ENCODE measurements at regions not wholly inside any gene's neighbourhood (a gene's known extent, or its start where the extent isn't known, plus 50 kb on each side); places are given as distances from the start of the nearest gene placed in this dataset.

DNA sequence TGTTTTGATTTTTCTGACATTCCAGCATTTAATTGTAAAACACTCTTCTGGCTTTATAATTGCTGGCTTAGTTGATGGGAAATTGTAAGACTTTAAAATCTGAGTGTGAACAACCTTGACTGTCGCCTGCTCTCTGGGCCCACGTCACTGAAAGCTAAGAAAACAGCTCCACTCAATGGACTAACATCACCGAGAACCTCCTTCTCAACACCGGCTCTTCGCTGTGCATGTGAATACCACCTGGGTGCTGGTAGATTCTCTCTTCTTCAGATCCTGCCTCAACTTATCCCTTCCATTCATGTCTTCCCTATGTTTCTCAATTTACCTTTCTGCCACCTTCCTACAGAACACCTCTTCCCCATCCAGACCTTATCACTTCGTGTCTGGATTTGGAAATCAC lies 523.1 kb upstream of the ID2 start:
- Histone ChIP-seq H3K36me3 (no peaks in the 10 kb centered on the region), H3K9me3 (no peaks in the 10 kb centered on the region), H3K4me1 (no peaks in the 10 kb centered on the region), H3K4me3 (no peak overlapping the region), H3K27me3 (no peaks in the 10 kb centered on the region), H3K27ac (no peak overlapping the region)
- TF ChIP-seq POLR2A (IDR thresholded peaks at IDR 0.05), result no peak
- TF ChIP-seq, protein P1, sequence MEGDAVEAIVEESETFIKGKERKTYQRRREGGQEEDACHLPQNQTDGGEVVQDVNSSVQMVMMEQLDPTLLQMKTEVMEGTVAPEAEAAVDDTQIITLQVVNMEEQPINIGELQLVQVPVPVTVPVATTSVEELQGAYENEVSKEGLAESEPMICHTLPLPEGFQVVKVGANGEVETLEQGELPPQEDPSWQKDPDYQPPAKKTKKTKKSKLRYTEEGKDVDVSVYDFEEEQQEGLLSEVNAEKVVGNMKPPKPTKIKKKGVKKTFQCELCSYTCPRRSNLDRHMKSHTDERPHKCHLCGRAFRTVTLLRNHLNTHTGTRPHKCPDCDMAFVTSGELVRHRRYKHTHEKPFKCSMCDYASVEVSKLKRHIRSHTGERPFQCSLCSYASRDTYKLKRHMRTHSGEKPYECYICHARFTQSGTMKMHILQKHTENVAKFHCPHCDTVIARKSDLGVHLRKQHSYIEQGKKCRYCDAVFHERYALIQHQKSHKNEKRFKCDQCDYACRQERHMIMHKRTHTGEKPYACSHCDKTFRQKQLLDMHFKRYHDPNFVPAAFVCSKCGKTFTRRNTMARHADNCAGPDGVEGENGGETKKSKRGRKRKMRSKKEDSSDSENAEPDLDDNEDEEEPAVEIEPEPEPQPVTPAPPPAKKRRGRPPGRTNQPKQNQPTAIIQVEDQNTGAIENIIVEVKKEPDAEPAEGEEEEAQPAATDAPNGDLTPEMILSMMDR (IDR thresholded peaks at IDR 0.05), result no peak
- intact Hi-C loops (cut with DNase I; ENCODE audit: low total_unique reads), result no loop called here
- no peak for DNase-seq

DNA sequence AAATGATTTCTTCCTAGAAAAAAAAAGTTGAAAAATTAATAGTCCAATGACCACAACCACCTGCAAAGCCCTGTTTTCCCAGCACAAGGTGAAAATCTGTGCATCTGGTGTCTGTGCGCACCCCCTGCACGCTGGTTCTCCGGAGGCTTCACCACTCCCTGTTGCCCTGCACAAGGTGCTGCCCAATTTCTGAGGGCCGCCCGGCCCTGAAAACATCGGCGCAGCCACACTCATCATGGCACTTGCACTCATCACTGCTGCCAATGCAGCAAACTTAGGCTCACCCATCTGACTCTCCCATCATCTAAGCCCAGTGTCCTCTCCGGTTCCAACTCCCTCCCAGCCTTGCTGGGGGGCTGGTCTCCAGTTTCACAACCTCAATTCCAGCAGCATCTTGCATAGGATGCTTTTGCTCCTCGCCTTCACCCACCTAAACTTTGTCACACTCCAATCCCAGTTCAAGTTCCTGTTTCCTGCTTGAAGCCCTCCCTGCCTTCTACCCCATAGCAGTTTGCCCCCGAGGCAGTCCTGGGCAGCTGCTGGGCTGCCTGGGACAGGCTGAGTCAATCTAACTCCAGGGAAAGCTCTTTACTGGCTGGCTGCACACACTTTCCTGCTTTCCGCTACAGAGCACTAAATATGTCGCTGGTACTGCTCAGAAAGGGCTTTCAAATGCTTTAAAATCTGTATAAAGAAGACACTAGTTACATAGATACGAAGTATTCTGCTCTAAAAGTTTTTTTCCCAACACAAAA lies 522.5 kb upstream of the ID2 start:
- intact Hi-C loops (cut with DNase I; ENCODE audit: low total_unique reads), result no loop called here
- H3K27ac ChIP-seq, result peak overlapping the region; percentile 33 to 36
- DNase-seq, result no peak
- no peak for TF ChIP-seq POLR2A (IDR thresholded peaks at IDR 0.05)
- TF ChIP-seq, protein P1 (IDR thresholded peaks at IDR 0.05), result no peak
- no peaks in the 10 kb centered on the region for H3K4me1 ChIP-seq
- no peaks in the 10 kb centered on the region for H3K27me3 ChIP-seq
- no peak overlapping the region for H3K4me3 ChIP-seq
- no peaks in the 10 kb centered on the region for H3K36me3 ChIP-seq
- H3K9me3 ChIP-seq, result no peaks in the 10 kb centered on the region

DNA sequence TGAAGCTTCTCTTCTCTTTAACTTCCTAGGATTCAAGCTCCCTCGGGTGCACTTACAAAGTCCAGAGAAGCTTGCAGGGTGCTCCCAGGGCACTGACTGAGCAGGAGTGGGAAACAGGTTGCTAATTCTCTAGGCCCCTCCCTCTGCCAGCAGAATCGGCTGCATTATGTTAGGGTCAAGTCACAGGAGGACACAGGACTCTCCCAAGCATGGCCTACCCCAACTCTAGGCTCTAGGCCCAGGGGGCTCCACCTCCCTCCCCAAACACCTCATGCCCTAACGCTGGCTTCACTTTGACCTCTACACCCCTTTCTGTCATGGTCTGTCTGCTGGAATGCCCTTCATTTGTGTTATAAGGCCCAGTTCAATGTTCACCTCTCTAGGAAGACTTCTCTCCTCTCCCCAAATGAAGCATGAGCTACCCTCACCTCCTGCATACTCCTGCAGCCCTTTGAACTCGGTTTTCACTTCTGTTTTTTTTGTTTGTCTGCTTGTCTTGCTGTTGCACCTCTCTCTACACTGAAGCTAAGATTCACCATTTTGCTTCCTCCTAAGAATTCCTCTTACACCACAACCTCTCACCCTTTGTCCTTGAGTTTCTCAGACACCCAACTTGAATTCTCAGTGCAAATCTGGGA lies 521.8 kb upstream of the ID2 start:
- peak overlapping the region; percentile 33 to 36 for H3K27ac ChIP-seq
- no peak for DNase-seq
- intact Hi-C loops (cut with DNase I; ENCODE audit: low total_unique reads), result no loop called here

DNA sequence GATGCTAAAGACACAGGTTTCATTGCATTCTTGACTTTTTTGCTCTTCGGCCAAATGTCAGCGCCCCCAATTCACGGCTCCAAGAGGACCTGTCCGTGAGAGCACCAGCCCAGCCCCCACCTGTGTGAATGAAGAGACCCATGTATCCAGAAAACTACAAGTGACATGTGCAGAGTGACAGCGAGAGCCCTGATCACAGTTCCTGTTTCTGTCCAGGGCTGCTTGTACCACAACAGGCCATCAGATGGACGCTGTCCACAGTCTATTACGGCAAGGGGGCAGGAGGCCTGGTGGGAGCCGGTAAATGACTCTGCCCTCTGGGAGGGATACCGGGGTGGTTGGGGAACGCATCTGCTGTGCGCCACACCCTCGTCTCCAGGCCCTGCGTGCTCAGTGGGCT lies 520.9 kb upstream of the ID2 start:
- Histone ChIP-seq H3K9me3 (no peaks in the 10 kb centered on the region), H3K4me1 (no peaks in the 10 kb centered on the region), H3K4me3 (no peak overlapping the region), H3K36me3 (no peaks in the 10 kb centered on the region), H3K27me3 (no peaks in the 10 kb centered on the region), H3K27ac (peak overlapping the region; percentile 36 to 43)
- TF ChIP-seq POLR2A (IDR thresholded peaks at IDR 0.05), result no peak
- TF ChIP-seq, protein P1 (IDR thresholded peaks at IDR 0.05), result no peak
- DNase-seq, result no peak
- intact Hi-C loops (cut with DNase I; ENCODE audit: low total_unique reads), result no loop called here

More for the DNA sequence above, 521.8 kb upstream of the ID2 start:
- Histone ChIP-seq H3K4me1 (no peaks in the 10 kb centered on the region), H3K36me3 (no peaks in the 10 kb centered on the region), H3K4me3 (no peak overlapping the region), H3K9me3 (no peaks in the 10 kb centered on the region), H3K27me3 (no peaks in the 10 kb centered on the region)
- TF ChIP-seq POLR2A (IDR thresholded peaks at IDR 0.05), result no peak
- TF ChIP-seq, protein P1 (IDR thresholded peaks at IDR 0.05), result no peak

DNA sequence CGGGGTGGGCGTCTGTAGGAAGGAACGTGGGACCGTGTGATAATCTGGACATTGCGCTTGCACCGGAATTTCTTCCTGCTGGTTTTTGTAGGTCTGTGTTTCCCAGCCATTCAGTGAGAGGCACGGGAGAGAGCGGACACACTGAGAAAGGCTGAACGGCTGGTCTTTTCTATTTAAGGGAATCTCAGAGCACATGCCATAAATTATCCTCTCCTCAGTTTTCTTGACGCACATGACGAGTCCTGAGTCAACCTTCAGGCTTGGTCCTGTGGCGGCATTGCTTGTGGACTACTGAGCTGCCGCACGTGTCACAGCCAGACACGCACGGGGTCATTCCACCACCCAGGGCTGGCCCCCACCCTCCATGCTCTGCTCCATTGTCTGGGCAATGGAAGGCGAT lies 519.3 kb upstream of the ID2 start:
- no peaks in the 10 kb centered on the region for H3K36me3 ChIP-seq
- H3K4me3 ChIP-seq, result no peak overlapping the region
- no peaks in the 10 kb centered on the region for H3K4me1 ChIP-seq
- H3K27me3 ChIP-seq, result no peaks in the 10 kb centered on the region
- intact Hi-C loops (cut with DNase I; ENCODE audit: low total_unique reads), result no loop called here
- no peak for TF ChIP-seq POLR2A (IDR thresholded peaks at IDR 0.05)
- TF ChIP-seq, protein P1 (IDR thresholded peaks at IDR 0.05), result no peak
- DNase-seq, result peak; percentile 55 to 78
- H3K9me3 ChIP-seq, result no peaks in the 10 kb centered on the region
- peak overlapping the region; percentile 72 to 81 for H3K27ac ChIP-seq
